Endodermal cell (in vitro differentiated cells): ENCODE measurements at regions not wholly inside any gene's neighbourhood (a gene's known extent, or its start where the extent isn't known, plus 50 kb on each side); places are given as distances from the start of the nearest gene placed in this dataset.

ENCODE experiments used
- DNase-seq: peaks from one replicate; pipeline ENCODE4 v3.0.0-alpha.2; 2017
- H3K27ac ChIP-seq: 2 replicates; pipeline ENCODE4 v1.5.1; 2013; ENCODE audit warnings: mild to moderate bottlenecking, low read depth, low read length, moderate library complexity
- H3K27me3 ChIP-seq: 2 replicates; pipeline ENCODE4 v1.6.1; 2013; ENCODE audit warnings: mild to moderate bottlenecking, low read length, moderate library complexity; ENCODE audit not compliant: insufficient read depth, control insufficient read depth, poor library complexity, severe bottlenecking
- H3K36me3 ChIP-seq: 2 replicates; pipeline ENCODE4 v1.7.0; 2013; ENCODE audit warnings: mild to moderate bottlenecking, low read length, moderate library complexity; ENCODE audit not compliant: control insufficient read depth, insufficient read depth
- H3K4me1 ChIP-seq: one replicate; pipeline ENCODE4 v1.7.0; 2013; ENCODE audit warnings: low read length; ENCODE audit not compliant: control insufficient read depth, insufficient read depth
- H3K4me3 ChIP-seq: 2 replicates; pipeline ENCODE4 v1.5.1; 2013; ENCODE audit warnings: mild to moderate bottlenecking, low read length, moderate library complexity
- H3K9ac ChIP-seq: 2 replicates; pipeline ENCODE4 v1.6.1; 2013; ENCODE audit warnings: mild to moderate bottlenecking, low read length, moderate library complexity; ENCODE audit not compliant: poor library complexity, severe bottlenecking; ENCODE audit errors: extremely low read depth
- H3K9me3 ChIP-seq: 2 replicates; pipeline ENCODE4 v1.6.1; 2013; ENCODE audit warnings: mild to moderate bottlenecking, low read length, moderate library complexity; ENCODE audit not compliant: control insufficient read depth
- H3K27ac Mint-ChIP-seq: 2 replicates; pipeline ENCODE4 v1.8.0; 2020; ENCODE audit warnings: mixed read lengths
- H3K27me3 Mint-ChIP-seq: 2 replicates; pipeline ENCODE4 v1.8.0; 2021; ENCODE audit warnings: mild to moderate bottlenecking, mixed read lengths; ENCODE audit not compliant: insufficient read depth
- H3K36me3 Mint-ChIP-seq: 2 replicates; pipeline ENCODE4 v1.8.0; 2020; ENCODE audit warnings: low read depth, mixed read lengths
- H3K4me1 Mint-ChIP-seq: 2 replicates; pipeline ENCODE4 v1.8.0; 2020; ENCODE audit warnings: mixed read lengths
- H3K4me3 Mint-ChIP-seq: 2 replicates; pipeline ENCODE4 v1.8.0; 2020; ENCODE audit warnings: mild to moderate bottlenecking, moderate library complexity, mixed read lengths
- H3K9me3 Mint-ChIP-seq: 2 replicates; pipeline ENCODE4 v1.8.0; 2020; ENCODE audit warnings: mild to moderate bottlenecking, mixed read lengths
- CTCF ChIP-seq: fragments of 200-600 bp; sonication (generic); conservative IDR thresholded peaks from 2 replicates; pipeline ENCODE4 v1.5.0; 2021; ENCODE audit warnings: antibody characterized with exemption, mild to moderate bottlenecking
- WGBS, 2 experiments: methylation state at CpG; one replicate each; pipeline versions ENCODE4 v1.1.5 to v1.1.7; 2013; ENCODE audit warnings: missing lambda C conversion rate in 2 of 2, mixed read lengths in 1 of 2; ENCODE audit not compliant: insufficient coverage in 1 of 2, insufficient read length in 1 of 2; 5-methylcytosine and 5-hydroxymethylcytosine counted together

GRCh38 chr3:28973609-28974008, 307.3 kb upstream of the RBMS3 start:
- Mint-ChIP-seq H3K9me3 (no peaks in the 10 kb centered on the region), H3K4me1 (no peaks in the 10 kb centered on the region), H3K4me3 (no peak overlapping the region), H3K27ac (no peak overlapping the region), H3K27me3 (no peaks in the 10 kb centered on the region), H3K36me3 (no peaks in the 10 kb centered on the region)
- Histone ChIP-seq H3K27ac (no peak overlapping the region), H3K4me1 (no peaks in the 10 kb centered on the region), H3K9me3 (peaks cover 13% of the 10 kb centered on the region), H3K4me3 (no peak overlapping the region), H3K9ac (no peak overlapping the region), H3K36me3 (no peaks in the 10 kb centered on the region), H3K27me3 (no peaks in the 10 kb centered on the region)
- no peak for TF ChIP-seq CTCF
- DNase-seq, result no peak

- Histone ChIP-seq H3K4me1 (no peaks in the 10 kb centered on the region), H3K4me3 (no peak overlapping the region), H3K27me3 (no peaks in the 10 kb centered on the region), H3K27ac (no peak overlapping the region), H3K9ac (no peak overlapping the region), H3K36me3 (no peaks in the 10 kb centered on the region), H3K9me3 (no peaks in the 10 kb centered on the region)
- Mint-ChIP-seq H3K4me1 (no peaks in the 10 kb centered on the region), H3K27ac (no peak overlapping the region), H3K9me3 (no peaks in the 10 kb centered on the region), H3K27me3 (no peaks in the 10 kb centered on the region), H3K36me3 (no peaks in the 10 kb centered on the region), H3K4me3 (no peak overlapping the region)
- TF ChIP-seq CTCF, result no peak
- WGBS, 2 experiments, result 0 to 62% methylated on average over 1 to 3 of the region's 3 CpGs
- no peak for DNase-seq
Measured at GRCh38 chr3:28978092-28978491, 302.8 kb upstream of the RBMS3 start.

DNA sequence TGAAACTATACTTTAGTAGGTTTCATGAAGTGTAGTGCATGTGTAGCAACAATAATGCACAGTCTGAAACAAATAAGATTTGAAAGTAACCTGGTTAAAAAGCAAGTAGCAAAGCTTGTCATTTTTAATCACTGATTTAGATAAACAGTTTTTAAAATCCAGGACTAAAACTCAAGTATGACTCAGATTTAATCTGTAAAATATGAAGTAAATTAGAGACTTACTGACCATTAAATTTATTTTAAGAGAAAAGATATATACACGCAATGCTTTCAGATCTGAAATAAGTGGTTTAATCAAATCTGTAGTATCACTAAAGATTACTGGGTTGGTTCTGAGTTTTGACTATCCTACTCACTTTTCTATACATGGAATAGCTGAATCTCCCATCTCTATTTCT, 300.7 kb upstream of the RBMS3 start:
- H3K4me1 ChIP-seq, result no peaks in the 10 kb centered on the region
- TF ChIP-seq CTCF, result no peak
- H3K27ac ChIP-seq, result no peak overlapping the region
- no peak for DNase-seq
- Mint-ChIP-seq H3K36me3 (no peaks in the 10 kb centered on the region), H3K9me3 (no peaks in the 10 kb centered on the region), H3K27me3 (no peaks in the 10 kb centered on the region), H3K4me3 (no peak overlapping the region), H3K27ac (no peak overlapping the region), H3K4me1 (no peaks in the 10 kb centered on the region)
- no peak overlapping the region for H3K9ac ChIP-seq
- WGBS, 2 experiments, result 80 to 100% methylated on average over 1 of the region's 1 CpG
- no peaks in the 10 kb centered on the region for H3K36me3 ChIP-seq
- no peaks in the 10 kb centered on the region for H3K9me3 ChIP-seq
- H3K27me3 ChIP-seq, result no peaks in the 10 kb centered on the region
- no peak overlapping the region for H3K4me3 ChIP-seq
